ENCODE measurements at regions not wholly inside any gene's neighbourhood (a gene's known extent, or its start where the extent isn't known, plus 50 kb on each side); places are given as distances from the start of the nearest gene placed in this dataset.

- no peak for DNase-seq (ENCODE audit: low read depth)
- H3K4me3 ChIP-seq (ENCODE audit: low read depth, low read length) = no peak overlapping the region
- no peak for TF ChIP-seq CTCF (IDR thresholded peaks at IDR 0.05; ENCODE audit: low read depth, low read length, missing control alignments)
Measured at GRCh38 chr10:118213436-118213835, 128.7 kb downstream of the FAM204A start.

GRCh38 chr10:118210276-118210675, 131.8 kb downstream of the FAM204A start:
- no peak for TF ChIP-seq CTCF (IDR thresholded peaks at IDR 0.05; ENCODE audit: low read depth, low read length, missing control alignments)
- no peak overlapping the region for H3K4me3 ChIP-seq (ENCODE audit: low read depth, low read length)
- no peak for DNase-seq (ENCODE audit: low read depth)

- no peak for TF ChIP-seq CTCF (IDR thresholded peaks at IDR 0.05; ENCODE audit: low read depth, low read length, missing control alignments)
- DNase-seq (ENCODE audit: low read depth) = no peak
- H3K4me3 ChIP-seq (ENCODE audit: low read depth, low read length) = no peak overlapping the region
Measured at GRCh38 chr10:118209215-118209614, 132.9 kb downstream of the FAM204A start.

- H3K4me3 ChIP-seq (ENCODE audit: low read depth, low read length) = no peak overlapping the region
Measured at GRCh38 chr10:118207470-118208007, 134.6 kb downstream of the FAM204A start.

GRCh38 chr10:118204292-118204943, 137.7 kb downstream of the FAM204A start:
- no peak overlapping the region for H3K4me3 ChIP-seq (ENCODE audit: low read depth, low read length)
- no peak for DNase-seq (ENCODE audit: low read depth)
- TF ChIP-seq CTCF (IDR thresholded peaks at IDR 0.05; ENCODE audit: low read depth, low read length, missing control alignments) = no peak

More at GRCh38 chr10:118207470-118208007, 134.6 kb downstream of the FAM204A start:
- TF ChIP-seq CTCF (IDR thresholded peaks at IDR 0.05; ENCODE audit: low read depth, low read length, missing control alignments) = no peak
- no peak for DNase-seq (ENCODE audit: low read depth)

GRCh38 chr10:118203461-118203860, 138.7 kb downstream of the FAM204A start:
- no peak for DNase-seq (ENCODE audit: low read depth)
- no peak for TF ChIP-seq CTCF (IDR thresholded peaks at IDR 0.05; ENCODE audit: low read depth, low read length, missing control alignments)
- H3K4me3 ChIP-seq (ENCODE audit: low read depth, low read length) = no peak overlapping the region

GRCh38 chr10:118195729-118196128, 146.4 kb downstream of the FAM204A start:
- DNase-seq (ENCODE audit: low read depth) = no peak
- H3K4me3 ChIP-seq (ENCODE audit: low read depth, low read length) = no peak overlapping the region
- no peak for TF ChIP-seq CTCF (IDR thresholded peaks at IDR 0.05; ENCODE audit: low read depth, low read length, missing control alignments)
